GM23338 (cell line): ENCODE measurements at regions not wholly inside any gene's neighbourhood (a gene's known extent, or its start where the extent isn't known, plus 50 kb on each side); places are given as distances from the start of the nearest gene placed in this dataset.
"Not testable (repeated sequence)": the region's sequence is repeated elsewhere in the genome, so short reads cannot be mapped to it uniquely, and the experiment has no call there.

Experiments
- CREB1 ChIP-seq: fragments of 250-450 bp; sonication (Bioruptor Pico); IDR thresholded peaks from 2 replicates; pipeline ENCODE4 v1.5.0; 2020; ENCODE audit warnings: low read depth, mild to moderate bottlenecking, moderate library complexity
- CTCF ChIP-seq, 2 experiments: fragments of 200-600 bp in 1 of 2; sonication (generic) in 1 of 2; conservative IDR thresholded peaks; 2 replicates each; pipeline versions ENCODE4 v1.5.1 to v1.6.1; 2016 to 2017; ENCODE audit warnings: antibody characterized with exemption in 2 of 2, low read depth in 2 of 2, mild to moderate bottlenecking in 2 of 2, moderate library complexity in 1 of 2
- ETS1 ChIP-seq: IDR thresholded peaks from 2 replicates; pipeline ENCODE4 v1.6.1; 2016; ENCODE audit warnings: antibody characterized with exemption
- EZH2 ChIP-seq: fragments of 200-600 bp; sonication (generic); IDR thresholded peaks from one replicate; pipeline ENCODE4 v1.8.0; 2017; ENCODE audit warnings: antibody characterized with exemption, mild to moderate bottlenecking, low read depth; ENCODE audit not compliant: unreplicated experiment
- EZH2phosphoT487 ChIP-seq: fragments of 200-600 bp; sonication (generic); IDR thresholded peaks from one replicate; pipeline ENCODE4 v1.8.1; 2018; ENCODE audit warnings: antibody characterized with exemption; ENCODE audit not compliant: unreplicated experiment
- JUNB ChIP-seq: IDR thresholded peaks from one replicate; pipeline ENCODE4 v1.6.1; 2016; ENCODE audit warnings: antibody characterized with exemption; ENCODE audit not compliant: unreplicated experiment
- NANOG ChIP-seq: IDR thresholded peaks from 2 replicates; pipeline ENCODE4 v1.6.1; 2016; ENCODE audit warnings: antibody characterized with exemption, borderline replicate concordance
- POLR2AphosphoS5 ChIP-seq: IDR thresholded peaks from 2 replicates; pipeline ENCODE4 v1.6.1; 2016; ENCODE audit warnings: antibody characterized with exemption, low read depth
- REST ChIP-seq: IDR thresholded peaks from one replicate; pipeline ENCODE4 v1.6.1; 2018; ENCODE audit warnings: antibody characterized with exemption; ENCODE audit not compliant: unreplicated experiment
- STAT1 ChIP-seq: IDR thresholded peaks from one replicate; pipeline ENCODE4 v1.6.1; 2016; ENCODE audit warnings: antibody characterized with exemption; ENCODE audit not compliant: unreplicated experiment
- ZNF331 ChIP-seq: fragments of 250-450 bp; sonication (Bioruptor Pico); IDR thresholded peaks from 2 replicates; pipeline ENCODE4 v1.5.0; 2020; ENCODE audit warnings: low read depth, mild to moderate bottlenecking, moderate library complexity
- ZNF462 ChIP-seq: fragments of 250-450 bp; sonication (Bioruptor Pico); IDR thresholded peaks from 2 replicates; pipeline ENCODE4 v1.5.0; 2020; ENCODE audit warnings: mild to moderate bottlenecking, moderate library complexity

GRCh38 chr6:153442749-153443148, 311.7 kb upstream of the RGS17 start:
- TF ChIP-seq POLR2AphosphoS5; CTCF (conservative IDR thresholded peaks at IDR 0.05; ENCODE audit: low read depth in 2 of 2); JUNB; ETS1; REST; EZH2; ZNF462; EZH2phosphoT487; NANOG; STAT1; ZNF331: not testable (repeated sequence)
- TF ChIP-seq CREB1 (CRISPR knock-in tag): 0 out of 2 replicates have a peak, but pooled peaks have one; percentile 17
